Fibroblast of villous mesenchyme (primary cell): ENCODE measurements at regions not wholly inside any gene's neighbourhood (a gene's known extent, or its start where the extent isn't known, plus 50 kb on each side); places are given as distances from the start of the nearest gene placed in this dataset.

Experiments used
- DNase-seq: peaks from one replicate; pipeline ENCODE4 v3.0.0-alpha.2; 2010; ENCODE audit warnings: low read depth
- H3K4me3 ChIP-seq: 2 replicates; pipeline ENCODE4 v1.5.1; 2011; ENCODE audit warnings: low read depth, mild to moderate bottlenecking, low read length
- TF ChIP-seq, protein P1 (sequence below): IDR thresholded peaks from 2 replicates; pipeline ENCODE4 v1.5.1; 2012; ENCODE audit warnings: low read depth, mild to moderate bottlenecking, low read length; ENCODE audit not compliant: insufficient read depth

DNA sequence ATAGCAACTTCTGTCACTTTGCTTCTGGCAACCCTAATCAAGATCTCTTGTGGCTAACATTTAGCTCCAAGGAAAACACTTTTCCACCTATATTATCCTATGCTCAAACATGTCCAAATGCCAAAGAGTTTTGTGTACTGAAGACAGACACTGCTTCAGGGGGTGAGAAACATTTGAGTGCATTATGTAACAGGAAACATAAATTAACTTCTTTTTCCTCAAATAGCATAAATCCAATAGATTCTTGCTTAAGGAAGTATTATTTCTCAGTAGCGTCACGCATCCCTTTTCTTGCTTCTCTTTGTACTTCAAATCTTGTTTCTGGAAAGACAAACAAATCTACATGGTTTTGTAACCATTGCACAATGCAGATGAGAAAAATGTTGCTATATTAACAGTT lies 839.1 kb downstream of the GLUD2 start:
- no peak for DNase-seq
- TF ChIP-seq, protein P1, sequence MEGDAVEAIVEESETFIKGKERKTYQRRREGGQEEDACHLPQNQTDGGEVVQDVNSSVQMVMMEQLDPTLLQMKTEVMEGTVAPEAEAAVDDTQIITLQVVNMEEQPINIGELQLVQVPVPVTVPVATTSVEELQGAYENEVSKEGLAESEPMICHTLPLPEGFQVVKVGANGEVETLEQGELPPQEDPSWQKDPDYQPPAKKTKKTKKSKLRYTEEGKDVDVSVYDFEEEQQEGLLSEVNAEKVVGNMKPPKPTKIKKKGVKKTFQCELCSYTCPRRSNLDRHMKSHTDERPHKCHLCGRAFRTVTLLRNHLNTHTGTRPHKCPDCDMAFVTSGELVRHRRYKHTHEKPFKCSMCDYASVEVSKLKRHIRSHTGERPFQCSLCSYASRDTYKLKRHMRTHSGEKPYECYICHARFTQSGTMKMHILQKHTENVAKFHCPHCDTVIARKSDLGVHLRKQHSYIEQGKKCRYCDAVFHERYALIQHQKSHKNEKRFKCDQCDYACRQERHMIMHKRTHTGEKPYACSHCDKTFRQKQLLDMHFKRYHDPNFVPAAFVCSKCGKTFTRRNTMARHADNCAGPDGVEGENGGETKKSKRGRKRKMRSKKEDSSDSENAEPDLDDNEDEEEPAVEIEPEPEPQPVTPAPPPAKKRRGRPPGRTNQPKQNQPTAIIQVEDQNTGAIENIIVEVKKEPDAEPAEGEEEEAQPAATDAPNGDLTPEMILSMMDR: no peak
- H3K4me3 ChIP-seq: no peak overlapping the region

DNA sequence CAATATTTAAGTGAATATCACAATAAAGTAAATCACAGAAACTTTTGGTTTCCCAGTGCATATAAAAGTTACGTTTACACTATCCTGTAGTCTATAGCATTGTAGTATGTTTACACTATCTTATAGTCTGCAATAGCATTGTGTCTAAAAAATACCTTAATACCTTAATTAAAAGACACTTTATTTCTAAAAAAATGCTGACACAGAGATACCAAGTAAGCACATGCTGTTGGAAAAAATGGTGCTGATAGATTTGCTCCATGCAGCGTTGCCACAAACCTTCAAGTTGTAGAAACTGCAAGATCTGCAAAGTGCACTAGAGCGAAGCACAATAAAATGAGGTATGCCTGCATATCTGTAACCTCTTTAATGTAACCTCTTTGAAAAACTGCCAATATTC lies 847.3 kb downstream of the GLUD2 start:
- no peak for DNase-seq
- H3K4me3 ChIP-seq: no peak overlapping the region
- TF ChIP-seq, protein P1: no peak

DNA sequence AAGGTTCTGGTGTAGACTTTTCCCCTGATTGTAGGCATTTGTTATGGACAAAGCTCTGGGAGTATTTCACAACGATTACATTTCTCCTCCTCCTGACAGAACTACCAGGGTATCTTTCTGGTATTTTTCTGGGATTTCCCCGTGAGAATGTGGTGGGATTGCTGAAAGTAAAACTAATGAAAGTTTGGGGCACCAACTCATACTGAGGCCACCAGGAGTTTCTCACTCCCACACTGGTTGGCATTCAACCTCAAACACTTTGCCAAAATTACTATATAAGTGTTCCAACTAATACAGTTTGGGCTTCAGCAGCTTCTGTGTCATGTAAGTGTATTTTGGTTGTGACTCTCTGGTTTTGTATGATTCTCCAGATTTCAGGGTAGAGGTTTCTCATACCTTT lies 855.1 kb downstream of the GLUD2 start:
- DNase-seq: no peak
- TF ChIP-seq, protein P1: no peak
- no peak overlapping the region for H3K4me3 ChIP-seq

DNA sequence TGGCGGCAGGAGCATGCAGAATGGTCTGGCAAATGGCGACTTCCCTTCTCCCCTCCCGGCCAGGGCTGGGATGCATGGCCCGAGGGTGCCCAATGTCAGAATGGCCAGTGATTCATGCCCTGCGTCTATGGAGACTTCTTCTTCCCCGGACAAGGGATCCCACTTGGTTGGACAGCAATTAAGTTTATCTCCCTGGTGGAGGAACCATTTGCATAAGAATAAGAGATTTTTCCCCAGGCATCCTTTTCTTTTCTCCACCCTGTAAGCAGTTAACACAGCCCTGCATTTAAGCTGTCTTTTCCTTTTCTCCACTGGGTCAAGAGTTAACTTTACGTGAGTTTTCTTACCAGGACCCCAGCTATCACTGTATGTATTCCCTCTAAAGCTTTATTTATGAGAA lies 856.6 kb downstream of the GLUD2 start:
- TF ChIP-seq, protein P1: no peak
- DNase-seq: no peak
- no peak overlapping the region for H3K4me3 ChIP-seq

DNA sequence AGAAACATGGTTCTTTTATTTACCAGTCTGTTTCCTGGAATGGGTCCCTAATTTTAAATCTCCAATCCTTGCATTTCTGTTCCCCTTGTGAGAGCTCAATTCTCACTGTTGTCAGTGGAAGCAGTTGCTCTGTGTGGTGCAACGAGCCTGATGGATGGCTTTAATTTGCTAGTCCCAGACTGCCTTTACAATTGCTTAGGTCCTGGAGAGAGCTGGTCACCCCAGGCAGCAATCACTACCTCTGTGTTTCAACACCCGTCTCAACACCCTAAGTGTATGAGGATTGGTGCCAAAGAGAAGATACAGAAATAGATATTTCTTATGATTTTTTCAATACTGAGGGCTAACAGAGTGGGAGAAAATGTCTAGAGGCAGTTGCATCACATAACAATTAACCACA lies 873.8 kb downstream of the GLUD2 start:
- no peak for DNase-seq
- H3K4me3 ChIP-seq: no peak overlapping the region
- TF ChIP-seq, protein P1: no peak

DNA sequence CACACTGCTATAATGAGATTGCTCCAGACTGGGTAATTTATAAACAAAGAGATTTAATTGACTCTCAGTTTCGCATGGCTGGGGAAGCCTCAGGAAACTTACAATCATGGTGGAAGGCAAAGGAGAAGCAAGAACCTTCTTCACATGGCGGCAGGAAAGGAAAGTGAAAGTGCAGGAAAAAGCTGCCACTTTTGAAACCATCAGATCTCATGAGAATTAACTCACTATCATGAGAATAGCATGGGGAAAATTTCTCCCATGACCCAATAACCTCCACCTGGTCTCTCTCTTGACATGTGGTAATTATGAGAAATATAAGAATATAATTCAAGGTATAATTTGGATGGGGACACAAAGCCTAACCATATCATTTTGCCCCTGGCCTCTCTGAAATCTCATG lies 884.2 kb downstream of the GLUD2 start:
- H3K4me3 ChIP-seq: no peak overlapping the region
- no peak for DNase-seq
- TF ChIP-seq, protein P1: no peak

DNA sequence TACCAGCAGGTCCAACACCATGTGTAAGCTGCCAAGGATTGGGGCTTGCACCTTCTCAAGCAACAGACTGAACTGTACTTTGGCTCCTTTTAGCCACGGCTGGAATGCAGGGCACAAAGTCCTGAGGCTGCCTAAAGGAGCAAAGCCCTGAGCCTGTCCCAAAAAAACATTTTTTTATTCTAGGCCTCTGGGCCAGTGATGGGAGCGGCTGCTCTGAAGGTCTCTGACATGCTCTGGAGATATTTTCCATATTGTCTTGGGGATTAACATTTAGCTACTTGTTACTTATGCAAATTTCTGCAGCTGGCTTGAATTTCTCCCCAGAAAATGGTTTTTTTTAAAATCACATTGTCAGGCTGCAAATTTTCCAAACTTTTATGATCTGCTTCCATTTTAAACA lies 885.3 kb downstream of the GLUD2 start:
- TF ChIP-seq, protein P1: no peak
- no peak overlapping the region for H3K4me3 ChIP-seq
- DNase-seq: no peak
